ENCODE measurements at regions not wholly inside any gene's neighbourhood (a gene's known extent, or its start where the extent isn't known, plus 50 kb on each side); places are given as distances from the start of the nearest gene placed in this dataset.

- no peak for TF ChIP-seq EZH2phosphoT487 (conservative IDR thresholded peaks at IDR 0.05; ENCODE audit: low read length)
- no peak for TF ChIP-seq CTCF (IDR thresholded peaks at IDR 0.05; ENCODE audit: insufficient read depth, low read length, poor library complexity, severe bottlenecking)
Measured at GRCh38 chr20:40144581-40144980, 544.5 kb downstream of the MAFB start.

Data from SU-DHL-6 (cell line).